SK-N-SH (cell line): ENCODE measurements at regions not wholly inside any gene's neighbourhood (a gene's known extent, or its start where the extent isn't known, plus 50 kb on each side); places are given as distances from the start of the nearest gene placed in this dataset.

Source experiments
- CTCF ChIA-PET: fragments of 300-600, 350-600 bp; formaldehyde crosslinking; extraction: SDS; loops from one replicate; lab custom pipeline; 2021; lab: Yijun Ruan, JAX
- POLR2A ChIA-PET: fragments of 350-600 bp; sonication (Branson Sonifier 250); formaldehyde crosslinking; extraction: SDS; loops from one replicate; lab custom pipeline; 2020; ENCODE audit warnings: antibody characterized with exemption, inconsistent platforms; lab: Yijun Ruan, JAX
- DNase-seq: peaks from one replicate; pipeline ENCODE4 v3.0.0; 2012
- H2AFZ ChIP-seq: fragments of 200-600 bp; sonication (generic); 2 replicates; pipeline ENCODE4 v1.8.1; 2016; ENCODE audit warnings: antibody characterized with exemption, mild to moderate bottlenecking, low read depth
- H3F3A ChIP-seq: fragments of 200-600 bp; sonication (generic); replicated peaks from 2 replicates; pipeline ENCODE3; 2016; ENCODE audit warnings: antibody characterized with exemption, mild to moderate bottlenecking; ENCODE audit not compliant: insufficient read depth
- H3K27ac ChIP-seq, 2 experiments: fragments of 200-500 bp in 1 of 2; fragments of 200-600 bp in 1 of 2; sonication (Bioruptor generic) in 1 of 2; sonication (generic), shearing (Covaris generic) in 1 of 2; 2 replicates each; pipeline versions ENCODE4 v1.5.1 to v1.6.1; 2014 to 2016; ENCODE audit warnings: low read depth in 2 of 2, inconsistent platforms in 1 of 2, low read length in 1 of 2, mild to moderate bottlenecking in 1 of 2, mixed read lengths in 1 of 2
- H3K27me3 ChIP-seq: fragments of 200-600 bp; sonication (generic), shearing (Covaris generic); 2 replicates; pipeline ENCODE4 v1.6.1; 2016; ENCODE audit warnings: mixed run types; ENCODE audit not compliant: insufficient read depth
- H3K36me3 ChIP-seq, 2 experiments: fragments of 200-500 bp in 1 of 2; fragments of 200-600 bp in 1 of 2; sonication (Bioruptor generic) in 1 of 2; sonication (generic) in 1 of 2; replicated peaks in 1 of 2; 2 replicates each; pipeline versions ENCODE3 to v1.5.1; 2014 to 2016; ENCODE audit warnings: low read length in 1 of 2, mild to moderate bottlenecking in 1 of 2; ENCODE audit not compliant: insufficient read depth in 2 of 2, control insufficient read depth in 1 of 2
- H3K4me1 ChIP-seq, 2 experiments: fragments of 200-500 bp in 1 of 2; fragments of 200-600 bp in 1 of 2; sonication (Bioruptor generic) in 1 of 2; sonication (generic), shearing (Covaris generic) in 1 of 2; 2 replicates each; pipeline versions ENCODE4 v1.5.1 to v1.6.1; 2014 to 2016; ENCODE audit warnings: low read depth in 1 of 2, low read length in 1 of 2, mixed run types in 1 of 2; ENCODE audit not compliant: insufficient read depth in 2 of 2, control insufficient read depth in 1 of 2
- H3K4me2 ChIP-seq: fragments of 200-600 bp; sonication (generic), shearing (Covaris generic); 2 replicates; pipeline ENCODE4 v1.6.1; 2017; ENCODE audit warnings: mixed run types
- H3K4me3 ChIP-seq, 2 experiments: fragments of 200-500 bp in 1 of 2; fragments of 200-600 bp in 1 of 2; sonication (Bioruptor generic) in 1 of 2; sonication (generic), shearing (Covaris generic) in 1 of 2; 2 replicates each; pipeline versions ENCODE4 v1.5.1 to v1.8.1; 2014 to 2016; ENCODE audit warnings: low read depth in 2 of 2, inconsistent platforms in 1 of 2, low read length in 1 of 2, mild to moderate bottlenecking in 1 of 2, mixed read lengths in 1 of 2, moderate library complexity in 1 of 2
- H3K79me2 ChIP-seq: fragments of 200-600 bp; sonication (generic); 2 replicates; pipeline ENCODE4 v1.8.1; 2017; ENCODE audit warnings: mild to moderate bottlenecking; ENCODE audit not compliant: insufficient read depth
- H3K9ac ChIP-seq: fragments of 200-600 bp; sonication (generic); 2 replicates; pipeline ENCODE4 v1.6.1; 2017; ENCODE audit warnings: mixed run types
- H3K9me2 ChIP-seq: fragments of 200-600 bp; sonication (generic); 2 replicates; pipeline ENCODE4 v1.6.1; 2017; ENCODE audit warnings: mixed run types
- H3K9me3 ChIP-seq: fragments of 200-600 bp; sonication (generic); 2 replicates; pipeline ENCODE4 v1.6.1; 2017; ENCODE audit warnings: mixed run types, mild to moderate bottlenecking, moderate library complexity
- H4K20me1 ChIP-seq: fragments of 200-600 bp; sonication (generic); 2 replicates; pipeline ENCODE4 v1.6.1; 2017; ENCODE audit warnings: mild to moderate bottlenecking, mixed run types; ENCODE audit not compliant: insufficient read depth
- CHD2 ChIP-seq: fragments of 150-350 bp; IDR thresholded peaks from 2 replicates; pipeline ENCODE4 v1.6.1; 2018; ENCODE audit warnings: low read length; ENCODE audit not compliant: partially characterized antibody
- ELF1 ChIP-seq: IDR thresholded peaks from 2 replicates; pipeline ENCODE4 v1.4.0; 2012
- MEF2A ChIP-seq: IDR thresholded peaks from 2 replicates; pipeline ENCODE4 v1.4.0; 2012; ENCODE audit warnings: low read depth, borderline replicate concordance
- NFIC ChIP-seq: IDR thresholded peaks from 2 replicates; pipeline ENCODE4 v1.4.0; 2012; ENCODE audit warnings: borderline replicate concordance
- RAD21 ChIP-seq: IDR thresholded peaks from 2 replicates; pipeline ENCODE4 v1.6.1; 2012; ENCODE audit warnings: mild to moderate bottlenecking, low read length
- RXRA ChIP-seq: IDR thresholded peaks from 2 replicates; pipeline ENCODE4 v1.4.0; 2012; ENCODE audit warnings: low read depth, mild to moderate bottlenecking, borderline replicate concordance
- SIN3A ChIP-seq: IDR thresholded peaks from 2 replicates; pipeline ENCODE4 v1.6.1; 2012; ENCODE audit warnings: low read depth, mild to moderate bottlenecking, low read length, moderate library complexity, borderline replicate concordance
- TCF12 ChIP-seq: IDR thresholded peaks from 2 replicates; pipeline ENCODE4 v1.4.0; 2012
- TEAD4 ChIP-seq: IDR thresholded peaks from 2 replicates; pipeline ENCODE4 v1.4.0; 2012; ENCODE audit warnings: mild to moderate bottlenecking, borderline replicate concordance; ENCODE audit not compliant: insufficient read depth
- WGBS: methylation state at CpG from one replicate; pipeline ENCODE4 v1.1.6; 2017; ENCODE audit warnings: low lambda C conversion rate; 5-methylcytosine and 5-hydroxymethylcytosine counted together
- TF ChIP-seq, protein P1 (sequence below): fragments of 200-600 bp; sonication (generic); IDR thresholded peaks from 2 replicates; pipeline ENCODE4 v1.6.1; 2017; ENCODE audit warnings: antibody characterized with exemption, mild to moderate bottlenecking, moderate library complexity
- TF ChIP-seq, protein P2 (sequence below): IDR thresholded peaks from 2 replicates; pipeline ENCODE4; 2012
- TF ChIP-seq, protein P3 (sequence below): IDR thresholded peaks from 2 replicates; pipeline ENCODE4 v1.4.0; 2012; ENCODE audit warnings: low read depth
- TF ChIP-seq, protein P4 (sequence below): IDR thresholded peaks from 2 replicates; pipeline ENCODE4 v1.6.1; 2012; ENCODE audit warnings: mild to moderate bottlenecking, low read depth, low read length, moderate library complexity
- TF ChIP-seq, protein P5 (sequence below): IDR thresholded peaks from 2 replicates; pipeline ENCODE4 v1.4.0; 2012; ENCODE audit warnings: low read depth, borderline replicate concordance

DNA sequence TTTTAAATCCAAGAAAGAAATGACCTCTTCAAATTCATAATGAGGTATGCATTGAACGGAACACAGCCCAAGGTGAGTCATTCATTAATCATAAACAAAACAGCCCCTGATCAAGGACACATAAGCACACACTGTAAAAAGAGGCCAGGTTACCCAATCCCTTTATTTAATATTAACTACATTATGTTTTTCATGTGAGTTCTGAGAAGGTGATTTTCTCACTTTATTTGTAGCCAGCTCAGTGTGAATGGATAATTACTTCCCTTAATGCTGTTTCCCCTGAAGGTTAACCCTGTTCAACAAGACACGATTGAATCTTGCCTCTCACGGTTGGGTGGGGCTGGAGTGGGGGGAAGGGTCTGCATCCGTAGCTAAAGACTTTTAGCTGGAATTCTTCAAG, 257.3 kb upstream of the SALL1 start:
- ChIA-PET CTCF (no interaction called here), POLR2A (no interaction called here)
- Histone ChIP-seq H3K9ac (no peak overlapping the region), H3K79me2 (no peaks in the 10 kb centered on the region), H3K27ac (no peak overlapping the region), H3K9me2 (no peaks in the 10 kb centered on the region), H3F3A (no peaks in the 10 kb centered on the region), H2AFZ (no peak overlapping the region), H3K4me2 (no peak overlapping the region), H3K9me3 (no peaks in the 10 kb centered on the region), H3K27me3 (no peaks in the 10 kb centered on the region), H4K20me1 (no peaks in the 10 kb centered on the region), H3K4me1 (no peaks in the 10 kb centered on the region; a peak in 1 of 4 replicates), H3K4me3 (no peak overlapping the region), H3K36me3 (no peaks in the 10 kb centered on the region)
- TF ChIP-seq MEF2A (no peak), RAD21 (no peak), ELF1 (no peak), SIN3A (no peak), TEAD4 (no peak), NFIC (no peak), RXRA (no peak)
- TF ChIP-seq, protein P1, sequence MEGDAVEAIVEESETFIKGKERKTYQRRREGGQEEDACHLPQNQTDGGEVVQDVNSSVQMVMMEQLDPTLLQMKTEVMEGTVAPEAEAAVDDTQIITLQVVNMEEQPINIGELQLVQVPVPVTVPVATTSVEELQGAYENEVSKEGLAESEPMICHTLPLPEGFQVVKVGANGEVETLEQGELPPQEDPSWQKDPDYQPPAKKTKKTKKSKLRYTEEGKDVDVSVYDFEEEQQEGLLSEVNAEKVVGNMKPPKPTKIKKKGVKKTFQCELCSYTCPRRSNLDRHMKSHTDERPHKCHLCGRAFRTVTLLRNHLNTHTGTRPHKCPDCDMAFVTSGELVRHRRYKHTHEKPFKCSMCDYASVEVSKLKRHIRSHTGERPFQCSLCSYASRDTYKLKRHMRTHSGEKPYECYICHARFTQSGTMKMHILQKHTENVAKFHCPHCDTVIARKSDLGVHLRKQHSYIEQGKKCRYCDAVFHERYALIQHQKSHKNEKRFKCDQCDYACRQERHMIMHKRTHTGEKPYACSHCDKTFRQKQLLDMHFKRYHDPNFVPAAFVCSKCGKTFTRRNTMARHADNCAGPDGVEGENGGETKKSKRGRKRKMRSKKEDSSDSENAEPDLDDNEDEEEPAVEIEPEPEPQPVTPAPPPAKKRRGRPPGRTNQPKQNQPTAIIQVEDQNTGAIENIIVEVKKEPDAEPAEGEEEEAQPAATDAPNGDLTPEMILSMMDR = no peak
- TF ChIP-seq, protein P2, sequence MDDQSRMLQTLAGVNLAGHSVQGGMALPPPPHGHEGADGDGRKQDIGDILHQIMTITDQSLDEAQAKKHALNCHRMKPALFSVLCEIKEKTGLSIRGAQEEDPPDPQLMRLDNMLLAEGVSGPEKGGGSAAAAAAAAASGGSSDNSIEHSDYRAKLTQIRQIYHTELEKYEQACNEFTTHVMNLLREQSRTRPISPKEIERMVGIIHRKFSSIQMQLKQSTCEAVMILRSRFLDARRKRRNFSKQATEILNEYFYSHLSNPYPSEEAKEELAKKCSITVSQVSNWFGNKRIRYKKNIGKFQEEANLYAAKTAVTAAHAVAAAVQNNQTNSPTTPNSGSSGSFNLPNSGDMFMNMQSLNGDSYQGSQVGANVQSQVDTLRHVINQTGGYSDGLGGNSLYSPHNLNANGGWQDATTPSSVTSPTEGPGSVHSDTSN = no peak
- TF ChIP-seq, protein P3, sequence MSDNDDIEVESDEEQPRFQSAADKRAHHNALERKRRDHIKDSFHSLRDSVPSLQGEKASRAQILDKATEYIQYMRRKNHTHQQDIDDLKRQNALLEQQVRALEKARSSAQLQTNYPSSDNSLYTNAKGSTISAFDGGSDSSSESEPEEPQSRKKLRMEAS = no peak
- TF ChIP-seq, protein P4, sequence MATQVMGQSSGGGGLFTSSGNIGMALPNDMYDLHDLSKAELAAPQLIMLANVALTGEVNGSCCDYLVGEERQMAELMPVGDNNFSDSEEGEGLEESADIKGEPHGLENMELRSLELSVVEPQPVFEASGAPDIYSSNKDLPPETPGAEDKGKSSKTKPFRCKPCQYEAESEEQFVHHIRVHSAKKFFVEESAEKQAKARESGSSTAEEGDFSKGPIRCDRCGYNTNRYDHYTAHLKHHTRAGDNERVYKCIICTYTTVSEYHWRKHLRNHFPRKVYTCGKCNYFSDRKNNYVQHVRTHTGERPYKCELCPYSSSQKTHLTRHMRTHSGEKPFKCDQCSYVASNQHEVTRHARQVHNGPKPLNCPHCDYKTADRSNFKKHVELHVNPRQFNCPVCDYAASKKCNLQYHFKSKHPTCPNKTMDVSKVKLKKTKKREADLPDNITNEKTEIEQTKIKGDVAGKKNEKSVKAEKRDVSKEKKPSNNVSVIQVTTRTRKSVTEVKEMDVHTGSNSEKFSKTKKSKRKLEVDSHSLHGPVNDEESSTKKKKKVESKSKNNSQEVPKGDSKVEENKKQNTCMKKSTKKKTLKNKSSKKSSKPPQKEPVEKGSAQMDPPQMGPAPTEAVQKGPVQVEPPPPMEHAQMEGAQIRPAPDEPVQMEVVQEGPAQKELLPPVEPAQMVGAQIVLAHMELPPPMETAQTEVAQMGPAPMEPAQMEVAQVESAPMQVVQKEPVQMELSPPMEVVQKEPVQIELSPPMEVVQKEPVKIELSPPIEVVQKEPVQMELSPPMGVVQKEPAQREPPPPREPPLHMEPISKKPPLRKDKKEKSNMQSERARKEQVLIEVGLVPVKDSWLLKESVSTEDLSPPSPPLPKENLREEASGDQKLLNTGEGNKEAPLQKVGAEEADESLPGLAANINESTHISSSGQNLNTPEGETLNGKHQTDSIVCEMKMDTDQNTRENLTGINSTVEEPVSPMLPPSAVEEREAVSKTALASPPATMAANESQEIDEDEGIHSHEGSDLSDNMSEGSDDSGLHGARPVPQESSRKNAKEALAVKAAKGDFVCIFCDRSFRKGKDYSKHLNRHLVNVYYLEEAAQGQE = no peak
- DNase-seq = no peak
- 24% methylated on average over 4 of the region's 4 CpGs for WGBS

DNA sequence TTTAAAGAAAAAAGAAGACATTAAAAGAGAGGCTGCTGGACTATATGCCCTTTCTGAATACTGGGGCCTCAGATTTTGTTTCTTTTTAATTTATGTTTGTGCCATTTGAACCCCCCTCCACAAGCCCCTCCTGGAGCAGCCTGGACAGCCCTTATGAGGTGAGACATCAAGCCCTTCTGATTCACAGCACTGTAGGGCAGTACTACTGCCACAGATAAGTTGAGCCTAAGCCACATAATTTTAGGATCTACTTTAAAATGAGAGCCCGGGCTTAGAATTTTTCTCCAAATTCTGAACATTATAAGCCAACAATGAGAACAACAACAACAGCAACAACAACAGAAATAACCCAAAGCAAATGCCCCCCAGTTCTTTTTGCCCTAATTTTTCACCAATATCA, 256.9 kb upstream of the SALL1 start:
- Histone ChIP-seq H3K4me2 (no peak overlapping the region), H3K79me2 (no peaks in the 10 kb centered on the region), H3K27ac (no peak overlapping the region), H2AFZ (no peak overlapping the region), H3K9ac (no peak overlapping the region), H3K9me2 (no peaks in the 10 kb centered on the region), H3K27me3 (no peaks in the 10 kb centered on the region), H3K9me3 (no peaks in the 10 kb centered on the region), H3K4me3 (no peak overlapping the region), H4K20me1 (no peaks in the 10 kb centered on the region), H3K36me3 (no peaks in the 10 kb centered on the region), H3F3A (no peaks in the 10 kb centered on the region), H3K4me1 (no peaks in the 10 kb centered on the region; a peak in 1 of 4 replicates)
- TF ChIP-seq, protein P5, sequence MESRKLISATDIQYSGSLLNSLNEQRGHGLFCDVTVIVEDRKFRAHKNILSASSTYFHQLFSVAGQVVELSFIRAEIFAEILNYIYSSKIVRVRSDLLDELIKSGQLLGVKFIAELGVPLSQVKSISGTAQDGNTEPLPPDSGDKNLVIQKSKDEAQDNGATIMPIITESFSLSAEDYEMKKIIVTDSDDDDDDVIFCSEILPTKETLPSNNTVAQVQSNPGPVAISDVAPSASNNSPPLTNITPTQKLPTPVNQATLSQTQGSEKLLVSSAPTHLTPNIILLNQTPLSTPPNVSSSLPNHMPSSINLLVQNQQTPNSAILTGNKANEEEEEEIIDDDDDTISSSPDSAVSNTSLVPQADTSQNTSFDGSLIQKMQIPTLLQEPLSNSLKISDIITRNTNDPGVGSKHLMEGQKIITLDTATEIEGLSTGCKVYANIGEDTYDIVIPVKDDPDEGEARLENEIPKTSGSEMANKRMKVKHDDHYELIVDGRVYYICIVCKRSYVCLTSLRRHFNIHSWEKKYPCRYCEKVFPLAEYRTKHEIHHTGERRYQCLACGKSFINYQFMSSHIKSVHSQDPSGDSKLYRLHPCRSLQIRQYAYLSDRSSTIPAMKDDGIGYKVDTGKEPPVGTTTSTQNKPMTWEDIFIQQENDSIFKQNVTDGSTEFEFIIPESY = no peak
- TF ChIP-seq ELF1 (no peak), CHD2 (no peak), TCF12 (no peak)
- WGBS = 58% methylated on average over 1 of the region's 1 CpG
- no peak for DNase-seq
- POLR2A ChIA-PET = no interaction called here
- CTCF ChIA-PET = no interaction called here
